B cell (primary cell): ENCODE measurements at regions not wholly inside any gene's neighbourhood (a gene's known extent, or its start where the extent isn't known, plus 50 kb on each side); places are given as distances from the start of the nearest gene placed in this dataset.

Experiments
- ATAC-seq: fragments of 200-7000 bp; cut with Tn5 transposase; one replicate; pipeline ENCODE4 v1.10.0; 2021; ENCODE audit warnings: low read depth, mild to moderate bottlenecking, moderate number of reproducible peaks, moderate library complexity
- CTCF ChIA-PET: fragments of 350-600 bp; sonication (Branson Sonifier 250); formaldehyde crosslinking; loops from one replicate; lab custom pipeline; 2021; ENCODE audit warnings: antibody characterized with exemption, inconsistent platforms; lab: Charles Lee
- POLR2A ChIA-PET: fragments of 350-600 bp; sonication (Branson Sonifier 250); formaldehyde crosslinking; loops from one replicate; lab custom pipeline; 2021; ENCODE audit warnings: antibody characterized with exemption; lab: Charles Lee
- DNase-seq: peaks from one replicate; pipeline ENCODE4 v3.0.0; 2013
- H2AFZ ChIP-seq: 2 replicates; pipeline ENCODE4 v1.6.1; 2012; ENCODE audit warnings: mild to moderate bottlenecking, low read depth, low read length; ENCODE audit not compliant: insufficient read depth, poor library complexity, severe bottlenecking
- H3K27ac ChIP-seq, 2 donors: 1 replicate in 1 of 2; 2 replicates in 1 of 2; pipeline ENCODE4 v1.5.1; 2012 to 2013; ENCODE audit warnings: low read length in 2 of 2, mild to moderate bottlenecking in 2 of 2, moderate library complexity in 1 of 2
- H3K27me3 ChIP-seq, 4 experiments: fragments of 200-600 bp in 1 of 4; sonication (generic) in 1 of 4; replicated peaks in 1 of 4; 1 replicate in 2 of 4; 2 replicates in 2 of 4; pipeline versions ENCODE4 v1.6.1 to v1.7.0; 2013 to 2016; ENCODE audit warnings: low read length in 3 of 4, mild to moderate bottlenecking in 2 of 4, mixed read lengths in 1 of 4, moderate library complexity in 1 of 4; ENCODE audit not compliant: insufficient read depth in 4 of 4, control insufficient read depth in 3 of 4; ENCODE audit errors: control extremely low read depth in 1 of 4
- H3K36me3 ChIP-seq, 2 experiments: replicated peaks in 1 of 2; 1 replicate in 1 of 2; 2 replicates in 1 of 2; pipeline versions ENCODE4 v1.6.1 to v1.7.1; 2013; ENCODE audit warnings: low read length in 1 of 2; ENCODE audit not compliant: insufficient read depth in 2 of 2, control insufficient read depth in 1 of 2; ENCODE audit errors: control extremely low read depth in 1 of 2, extremely low read depth in 1 of 2
- H3K4me1 ChIP-seq, 2 donors: fragments of 200-600 bp in 1 of 2; sonication (generic) in 1 of 2; 1 replicate in 1 of 2; 2 replicates in 1 of 2; pipeline versions ENCODE4 v1.5.1 to v1.6.1; 2013 to 2017; ENCODE audit warnings: low read length in 2 of 2; ENCODE audit not compliant: control insufficient read depth in 2 of 2, insufficient read depth in 2 of 2
- H3K4me2 ChIP-seq: replicated peaks from 2 replicates; pipeline ENCODE3; 2012; ENCODE audit warnings: mild to moderate bottlenecking, low read depth, low read length; ENCODE audit not compliant: poor library complexity, severe bottlenecking
- H3K4me3 ChIP-seq, 5 experiments: fragments of 200-600 bp in 1 of 5; sonication (generic) in 1 of 5; 1 replicate in 3 of 5; 2 replicates in 2 of 5; pipeline versions ENCODE4 v1.5.1 to v1.7.0; 2011 to 2016; ENCODE audit warnings: low read length in 4 of 5, mild to moderate bottlenecking in 4 of 5, low read depth in 2 of 5, control low read depth in 1 of 5, moderate library complexity in 1 of 5; ENCODE audit not compliant: insufficient read depth in 1 of 5; ENCODE audit errors: control extremely low read depth in 1 of 5, extremely low read depth in 1 of 5
- H3K79me2 ChIP-seq: fragments of 200-600 bp; sonication (generic); one replicate; pipeline ENCODE4 v1.6.0; 2016; ENCODE audit warnings: low read length; ENCODE audit not compliant: control insufficient read depth, insufficient read depth
- H3K9ac ChIP-seq: fragments of 200-600 bp; sonication (generic); 2 replicates; pipeline ENCODE4 v1.6.1; 2017; ENCODE audit warnings: mild to moderate bottlenecking, low read length, moderate library complexity
- H3K9me3 ChIP-seq, 3 donors: one replicate each; pipeline versions ENCODE4 v1.6.1 to v1.7.1; 2013; ENCODE audit warnings: low read length in 2 of 3; ENCODE audit not compliant: control insufficient read depth in 2 of 3, insufficient read depth in 1 of 3; ENCODE audit errors: control extremely low read depth in 1 of 3
- H4K20me1 ChIP-seq: 2 replicates; pipeline ENCODE4 v1.6.0; 2012; ENCODE audit warnings: mild to moderate bottlenecking, low read length; ENCODE audit not compliant: insufficient read depth, control insufficient read depth, poor library complexity, severe bottlenecking
- H3K27ac Mint-ChIP-seq: one replicate; pipeline ENCODE4 v1.8.0; 2021; ENCODE audit warnings: mixed read lengths
- H3K27me3 Mint-ChIP-seq: one replicate; pipeline ENCODE4 v1.8.0; 2021; ENCODE audit warnings: mixed read lengths
- H3K4me1 Mint-ChIP-seq: one replicate; pipeline ENCODE4 v1.8.0; 2021; ENCODE audit warnings: mixed read lengths
- H3K4me3 Mint-ChIP-seq: one replicate; pipeline ENCODE4 v1.8.0; 2021; ENCODE audit warnings: mixed read lengths
- H3K9me3 Mint-ChIP-seq: one replicate; pipeline ENCODE4 v1.8.0; 2022; ENCODE audit warnings: mixed read lengths; ENCODE audit not compliant: insufficient read depth
- CTCF ChIP-seq: fragments of 200-600 bp; IDR thresholded peaks from one replicate; pipeline ENCODE4 v1.8.0; 2022; ENCODE audit warnings: antibody characterized with exemption, mild to moderate bottlenecking
- EZH2 ChIP-seq: IDR thresholded peaks from 2 replicates; pipeline ENCODE4 v1.6.1; 2012; ENCODE audit warnings: borderline replicate concordance, low read depth, mild to moderate bottlenecking, moderate library complexity, low read length; ENCODE audit not compliant: insufficient read depth, poor library complexity, severe bottlenecking
- WGBS: methylation state at CpG from one replicate; pipeline ENCODE4 v1.1.5; 2013; ENCODE audit warnings: missing lambda C conversion rate; ENCODE audit not compliant: insufficient coverage; 5-methylcytosine and 5-hydroxymethylcytosine counted together
- intact Hi-C: fragments of 100-400 bp; cut with micrococcal nuclease; formaldehyde crosslinking; loops from one replicate; pipeline ENCODE4 v1.10.0; 2022

DNA sequence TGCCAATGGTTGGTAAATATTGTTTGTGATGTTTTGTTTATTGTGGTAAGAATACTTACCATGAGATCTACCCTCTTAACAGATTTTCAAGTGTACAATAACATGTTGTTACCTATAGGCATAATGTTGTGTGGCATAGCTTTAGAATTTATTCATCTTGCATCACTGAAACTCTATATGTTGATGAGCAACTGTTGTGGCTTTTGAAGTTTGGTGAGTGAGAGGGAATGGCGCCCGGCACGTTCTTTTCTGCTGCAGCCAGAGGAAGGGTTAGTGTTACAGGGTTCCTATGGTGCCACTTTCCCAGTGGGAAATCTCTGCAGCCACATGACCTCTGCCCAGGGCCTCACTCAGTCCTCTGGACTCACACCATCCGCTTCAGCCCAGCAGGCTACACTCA lies 342.5 kb upstream of the ADGRL2 start:
- Histone ChIP-seq H3K27me3 (no peaks in the 10 kb centered on the region), H3K36me3 (no peaks in the 10 kb centered on the region), H3K9ac (no peak overlapping the region), H3K4me3 (no peak overlapping the region), H3K79me2 (no peaks in the 10 kb centered on the region), H4K20me1 (no peaks in the 10 kb centered on the region), H2AFZ (no peak overlapping the region), H3K4me1 (no peaks in the 10 kb centered on the region), H3K4me2 (no peak overlapping the region), H3K9me3 (peaks cover 0 to 6% (median 0%) of the 10 kb centered on the region in 3 donors), H3K27ac (no peak overlapping the region)
- ChIA-PET CTCF (no interaction called here), POLR2A (no interaction called here)
- Mint-ChIP-seq H3K4me1 (no peaks in the 10 kb centered on the region), H3K27ac (no peak overlapping the region), H3K27me3 (no peaks in the 10 kb centered on the region), H3K4me3 (no peak overlapping the region), H3K9me3 (no peaks in the 10 kb centered on the region)
- ATAC-seq = no peak
- intact Hi-C loops = no loop called here
- DNase-seq = no peak
- no peak for TF ChIP-seq CTCF
- WGBS = 100% methylated on average over 3 of the region's 4 CpGs

GRCh38 chr1:81455481-81455880 lies 345.3 kb upstream of the ADGRL2 start:
- no peaks in the 10 kb centered on the region for H3K4me1 Mint-ChIP-seq
- DNase-seq (no peak), ATAC-seq (no peak)
- no peaks in the 10 kb centered on the region for H3K9me3 Mint-ChIP-seq
- H3K79me2 ChIP-seq = no peaks in the 10 kb centered on the region
- no peak overlapping the region for H3K4me2 ChIP-seq
- H3K4me1 ChIP-seq = no peaks in the 10 kb centered on the region
- H3K27ac ChIP-seq = no peak overlapping the region
- ChIA-PET CTCF (no interaction called here), POLR2A (no interaction called here)
- no peaks in the 10 kb centered on the region for H3K27me3 ChIP-seq
- H3K4me3 Mint-ChIP-seq = no peak overlapping the region
- intact Hi-C loops = no loop called here
- H3K36me3 ChIP-seq = no peaks in the 10 kb centered on the region
- no peaks in the 10 kb centered on the region for H4K20me1 ChIP-seq
- no peak overlapping the region for H2AFZ ChIP-seq
- H3K27me3 Mint-ChIP-seq = no peaks in the 10 kb centered on the region
- H3K27ac Mint-ChIP-seq = no peak overlapping the region
- TF ChIP-seq CTCF = no peak
- no peak for TF ChIP-seq EZH2
- H3K4me3 ChIP-seq = no peak overlapping the region
- WGBS = 81% methylated on average over 3 of the region's 4 CpGs
- H3K9ac ChIP-seq = no peak overlapping the region
- peaks cover 0 to 4% (median 0%) of the 10 kb centered on the region in 3 donors for H3K9me3 ChIP-seq
